PC-9 (cell line): ENCODE measurements at regions not wholly inside any gene's neighbourhood (a gene's known extent, or its start where the extent isn't known, plus 50 kb on each side); places are given as distances from the start of the nearest gene placed in this dataset.

ENCODE experiments used
- CTCF ChIP-seq: fragments of 200-600 bp; sonication (generic); conservative IDR thresholded peaks from 2 replicates; pipeline ENCODE4 v1.6.1; 2017; ENCODE audit warnings: mixed run types, antibody characterized with exemption, mild to moderate bottlenecking, moderate library complexity
- EZH2 ChIP-seq: fragments of 200-600 bp; sonication (generic); IDR thresholded peaks from 2 replicates; pipeline ENCODE4 v1.8.0; 2017; ENCODE audit warnings: antibody characterized with exemption, low read depth

- TF ChIP-seq CTCF: no peak
- TF ChIP-seq EZH2: no peak
These were observed 497.1 kb downstream of the NFIB start for GRCh38 chr9:13816837-13817236.
